SK-N-SH treated with all-trans-retinoic acid at 6 μM for 48 hours (cell line): ENCODE measurements at regions not wholly inside any gene's neighbourhood (a gene's known extent, or its start where the extent isn't known, plus 50 kb on each side); places are given as distances from the start of the nearest gene placed in this dataset.

ENCODE experiments used
- POU6F1 ChIP-seq: fragments of 250-450 bp; sonication (Bioruptor Pico); IDR thresholded peaks from 2 replicates; pipeline ENCODE4 v1.8.0; 2021; ENCODE audit warnings: low read depth, mild to moderate bottlenecking, moderate library complexity, borderline replicate concordance
- TOX ChIP-seq: fragments of 250-450 bp; sonication (Bioruptor Pico); IDR thresholded peaks from 2 replicates; pipeline ENCODE4 v1.8.0; 2021; ENCODE audit warnings: mild to moderate bottlenecking, moderate library complexity, borderline replicate concordance
- ZC3H10 ChIP-seq: fragments of 250-450 bp; sonication (Bioruptor Pico); IDR thresholded peaks from 2 replicates; pipeline ENCODE4 v1.5.1; 2021; ENCODE audit warnings: mild to moderate bottlenecking, moderate library complexity
- ZFP30 ChIP-seq: fragments of 450-650 bp; formaldehyde crosslinking; IDR thresholded peaks from 2 replicates; pipeline ENCODE4 v1.5.0; 2022; ENCODE audit warnings: mild to moderate bottlenecking, moderate library complexity

- TF ChIP-seq ZC3H10 (CRISPR knock-in tag) (no peak), ZFP30 (CRISPR knock-in tag) (no peak), TOX (CRISPR knock-in tag) (no peak), POU6F1 (no peak)
These were observed 74.7 kb downstream of the HSPA13 start for GRCh38 chr21:14308234-14308633.
